ENCODE measurements at regions not wholly inside any gene's neighbourhood (a gene's known extent, or its start where the extent isn't known, plus 50 kb on each side); places are given as distances from the start of the nearest gene placed in this dataset.

DNA sequence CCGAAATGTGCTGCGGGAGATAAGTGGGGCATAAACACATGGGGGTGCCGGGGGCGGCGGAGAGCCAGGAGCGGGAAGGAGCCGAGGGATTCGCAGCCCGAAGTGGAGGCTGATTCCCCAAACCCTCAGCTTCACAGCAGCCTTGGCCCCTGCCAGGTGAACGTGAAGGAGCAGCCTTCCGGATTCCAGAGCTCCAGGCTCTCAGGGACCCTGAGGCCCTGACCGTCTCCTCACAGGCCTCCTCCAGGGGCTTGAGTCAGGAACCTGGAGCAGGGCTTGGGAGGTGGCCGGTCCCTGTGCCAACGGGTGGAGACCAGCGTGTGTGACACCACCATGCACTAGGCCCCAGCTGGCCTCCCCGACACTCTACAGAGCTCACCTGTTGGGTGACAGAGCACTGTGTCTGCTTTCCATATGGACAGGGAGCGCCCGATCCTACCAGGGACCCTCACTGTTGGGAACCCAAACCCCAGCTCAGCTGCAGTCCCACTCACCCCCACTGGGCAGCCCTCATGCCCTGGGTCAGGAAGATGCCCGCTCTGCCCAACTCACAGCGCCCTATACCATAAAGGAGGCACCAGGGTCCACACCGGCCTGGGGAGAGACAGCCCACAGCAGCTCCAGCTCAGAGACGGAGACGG is 117.6 kb upstream of the OTOS start (continued):
- TF ChIP-seq SIN3A (conservative IDR thresholded peaks at IDR 0.05 in 1 of 2, IDR thresholded peaks at IDR 0.05 in 1 of 2; ENCODE audit: low read depth in 1 of 2, low read length in 2 of 2) (no peak), KDM1A (IDR thresholded peaks at IDR 0.05; ENCODE audit: borderline replicate concordance, low read length) (no peak), KDM5A (IDR thresholded peaks at IDR 0.05; ENCODE audit: low read length) (no peak)

Data from H1 (cell line).